ENCODE measurements at regions not wholly inside any gene's neighbourhood (a gene's known extent, or its start where the extent isn't known, plus 50 kb on each side); places are given as distances from the start of the nearest gene placed in this dataset.
"Not testable (repeated sequence)": the region's sequence is repeated elsewhere in the genome, so short reads cannot be mapped to it uniquely, and the experiment has no call there.

GRCh38 chr19:56973713-56974555 lies 133.4 kb upstream of the PEG3 start:
- no peak overlapping the region for H3K4me3 ChIP-seq (ENCODE audit: low read depth, low read length)
- H3K4me1 ChIP-seq: no peaks in the 10 kb centered on the region
- no peak for TF ChIP-seq CTCF (IDR thresholded peaks at IDR 0.05; ENCODE audit: low read depth, low read length)
- H3K9me3 ChIP-seq: no peaks in the 10 kb centered on the region; the same call in 1 of the 2 replicates
- no peaks in the 10 kb centered on the region for H3K27me3 ChIP-seq
- H3K36me3 ChIP-seq: no peaks in the 10 kb centered on the region
- no peak for DNase-seq

- H3K4me3 ChIP-seq (ENCODE audit: low read depth, low read length): no peak overlapping the region
- H3K36me3 ChIP-seq: no peaks in the 10 kb centered on the region
- H3K4me1 ChIP-seq: no peaks in the 10 kb centered on the region
- no peaks in the 10 kb centered on the region; the same call in 1 of the 2 replicates for H3K9me3 ChIP-seq
- H3K27me3 ChIP-seq: no peaks in the 10 kb centered on the region
- DNase-seq: no peak
- TF ChIP-seq CTCF (IDR thresholded peaks at IDR 0.05; ENCODE audit: low read depth, low read length): no peak
Measured at GRCh38 chr19:56974556-56975207, 134.2 kb upstream of the PEG3 start.

GRCh38 chr19:56976300-56976699 lies 135.8 kb upstream of the PEG3 start:
- Histone ChIP-seq H3K4me3 (ENCODE audit: low read depth, low read length) (no peak overlapping the region), H3K27me3 (no peaks in the 10 kb centered on the region), H3K4me1 (no peaks in the 10 kb centered on the region), H3K9me3 (no peaks in the 10 kb centered on the region), H3K36me3 (no peaks in the 10 kb centered on the region)
- no peak for DNase-seq
- TF ChIP-seq CTCF (IDR thresholded peaks at IDR 0.05; ENCODE audit: low read depth, low read length): no peak

- no peaks in the 10 kb centered on the region for H3K9me3 ChIP-seq
- H3K36me3 ChIP-seq: no peaks in the 10 kb centered on the region
- H3K27me3 ChIP-seq: no peaks in the 10 kb centered on the region
- DNase-seq: no peak
- TF ChIP-seq CTCF (IDR thresholded peaks at IDR 0.05; ENCODE audit: low read depth, low read length): no peak
- no peak overlapping the region for H3K4me3 ChIP-seq (ENCODE audit: low read depth, low read length)
- H3K4me1 ChIP-seq: no peaks in the 10 kb centered on the region
Measured at GRCh38 chr19:56976995-56977906, 136.7 kb upstream of the PEG3 start.

GRCh38 chr19:56978023-56978565 lies 137.6 kb upstream of the PEG3 start:
- H3K9me3 ChIP-seq: no peaks in the 10 kb centered on the region
- TF ChIP-seq CTCF (IDR thresholded peaks at IDR 0.05; ENCODE audit: low read depth, low read length): no peak
- H3K4me1 ChIP-seq: no peaks in the 10 kb centered on the region
- no peaks in the 10 kb centered on the region for H3K27me3 ChIP-seq
- DNase-seq: no peak
- H3K4me3 ChIP-seq (ENCODE audit: low read depth, low read length): no peak overlapping the region
- H3K36me3 ChIP-seq: no peaks in the 10 kb centered on the region

- DNase-seq; H3K4me1 ChIP-seq; H3K9me3 ChIP-seq; H3K36me3 ChIP-seq; H3K4me3 ChIP-seq (ENCODE audit: low read depth, low read length); H3K27me3 ChIP-seq: not testable (repeated sequence)
Measured at GRCh38 chr19:56980326-56980725, 139.5 kb upstream of the USP29 start.
